Astrocyte of the spinal cord (primary cell): ENCODE measurements at regions not wholly inside any gene's neighbourhood (a gene's known extent, or its start where the extent isn't known, plus 50 kb on each side); places are given as distances from the start of the nearest gene placed in this dataset.

ENCODE experiments used
- DNase-seq: peaks from one replicate; pipeline ENCODE4 v3.0.0; 2011; ENCODE audit warnings: low read depth, low spot score
- H3K4me3 ChIP-seq: 2 replicates; pipeline ENCODE4 v1.5.1; 2011; ENCODE audit warnings: low read depth, mild to moderate bottlenecking, low read length, moderate library complexity
- CTCF ChIP-seq: IDR thresholded peaks from 2 replicates; pipeline ENCODE4 v1.5.1; 2012; ENCODE audit warnings: low read depth, mild to moderate bottlenecking, low read length, inconsistent platforms
- in situ Hi-C: cut with HindIII; loops from 2 replicates; pipeline ENCODE4 v1.10.0; 2017; ENCODE audit warnings: low sequenced_read_pairs

- no peak for TF ChIP-seq CTCF
- no peak overlapping the region for H3K4me3 ChIP-seq
Observed at GRCh38 chr4:176882206-176882605, 89.5 kb upstream of the VEGFC start.

GRCh38 chr4:176883108-176883550, 90.4 kb upstream of the VEGFC start:
- no peak for TF ChIP-seq CTCF
- DNase-seq: no peak
- in situ Hi-C loops: no loop called here
- peak overlapping the region; percentile 9 for H3K4me3 ChIP-seq

More at GRCh38 chr4:176882206-176882605, 89.5 kb upstream of the VEGFC start:
- DNase-seq: no peak
- in situ Hi-C loops: no loop called here

- TF ChIP-seq CTCF: no peak
- in situ Hi-C loops: no loop called here
- H3K4me3 ChIP-seq: peak overlapping the region; percentile 9
- peak; percentile 95 for DNase-seq
Observed at GRCh38 chr4:176883681-176884418, 91.1 kb upstream of the VEGFC start.

- no peak for DNase-seq
- no peak for TF ChIP-seq CTCF
- in situ Hi-C loops: no loop called here
- no peak overlapping the region for H3K4me3 ChIP-seq
Observed at GRCh38 chr4:176885224-176885623, 92.5 kb upstream of the VEGFC start.

GRCh38 chr4:176886135-176886534, 93.4 kb upstream of the VEGFC start:
- in situ Hi-C loops: no loop called here
- TF ChIP-seq CTCF: no peak
- DNase-seq: no peak
- no peak overlapping the region for H3K4me3 ChIP-seq

- no peak for DNase-seq
- in situ Hi-C loops: no loop called here
- no peak for TF ChIP-seq CTCF
- no peak overlapping the region for H3K4me3 ChIP-seq
Observed at GRCh38 chr4:176889776-176890175, 97.1 kb upstream of the VEGFC start.
